Activated CD4-positive, alpha-beta memory T cell treated with anti-CD3 and anti-CD28 coated beads for 36 hours (primary cell): ENCODE measurements at regions not wholly inside any gene's neighbourhood (a gene's known extent, or its start where the extent isn't known, plus 50 kb on each side); places are given as distances from the start of the nearest gene placed in this dataset.

Experiments used
- CTCF ChIA-PET: fragments of 350-600 bp; sonication (Branson Sonifier 250); formaldehyde crosslinking; loops from one replicate; lab custom pipeline; 2021; ENCODE audit warnings: antibody characterized with exemption, inconsistent platforms; lab: Charles Lee
- POLR2A ChIA-PET: fragments of 350-600 bp; sonication (Branson Sonifier 250); formaldehyde crosslinking; loops from one replicate; lab custom pipeline; 2021; ENCODE audit warnings: antibody characterized with exemption; lab: Charles Lee
- DNase-seq: peaks from one replicate; pipeline ENCODE4 v3.0.0-alpha.2; 2020
- H3K27ac Mint-ChIP-seq: one replicate; pipeline ENCODE4 v1.8.0; 2021; ENCODE audit warnings: mixed read lengths
- H3K27me3 Mint-ChIP-seq: one replicate; pipeline ENCODE4 v1.8.0; 2021; ENCODE audit warnings: mixed read lengths
- H3K36me3 Mint-ChIP-seq: one replicate; pipeline ENCODE4 v1.8.0; 2021; ENCODE audit warnings: mixed read lengths
- H3K4me1 Mint-ChIP-seq: one replicate; pipeline ENCODE4 v1.8.0; 2021; ENCODE audit warnings: low read depth, mixed read lengths
- H3K4me3 Mint-ChIP-seq: one replicate; pipeline ENCODE4 v1.8.0; 2021; ENCODE audit warnings: mild to moderate bottlenecking, mixed read lengths
- H3K9me3 Mint-ChIP-seq: one replicate; pipeline ENCODE4 v1.8.0; 2021; ENCODE audit warnings: mixed read lengths
- intact Hi-C: fragments of 100-400 bp; cut with micrococcal nuclease; formaldehyde crosslinking; loops from one replicate; pipeline ENCODE4 v1.15.1; 2023

DNA sequence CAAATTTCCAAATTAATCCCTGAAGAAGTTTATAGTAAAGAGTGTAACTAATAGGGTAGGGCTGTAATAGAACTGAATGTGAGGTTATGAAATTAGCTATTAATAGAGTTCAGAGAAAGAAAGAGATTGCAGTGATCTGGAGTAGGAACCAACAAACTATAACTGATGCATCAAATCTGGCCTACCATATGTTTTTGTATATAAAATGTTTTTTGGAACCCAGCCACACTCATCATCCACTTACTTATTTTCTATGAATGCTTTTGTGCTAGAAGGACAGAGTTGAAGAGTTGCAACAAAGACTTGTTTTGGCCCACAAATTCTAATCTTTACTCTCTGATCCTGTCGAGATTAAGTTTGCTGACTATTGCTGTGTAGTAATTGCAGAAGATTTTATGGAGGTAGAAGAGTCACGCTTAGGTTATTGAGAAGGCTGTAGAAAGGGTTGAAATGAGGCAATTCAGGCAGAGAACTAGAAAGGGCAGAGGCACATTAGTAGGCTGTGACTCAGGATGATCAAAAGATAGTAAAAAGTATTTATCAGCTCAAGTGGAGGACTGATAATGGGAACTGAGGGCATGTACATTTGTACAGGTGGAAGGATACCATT lies 298.7 kb upstream of the EMCN start:
- Mint-ChIP-seq H3K9me3 (no peaks in the 10 kb centered on the region), H3K27ac (no peak overlapping the region), H3K4me1 (no peaks in the 10 kb centered on the region), H3K36me3 (no peaks in the 10 kb centered on the region), H3K27me3 (no peaks in the 10 kb centered on the region), H3K4me3 (no peak overlapping the region)
- intact Hi-C loops: no loop called here
- ChIA-PET CTCF (no interaction called here), POLR2A (no interaction called here)
- DNase-seq: no peak

DNA sequence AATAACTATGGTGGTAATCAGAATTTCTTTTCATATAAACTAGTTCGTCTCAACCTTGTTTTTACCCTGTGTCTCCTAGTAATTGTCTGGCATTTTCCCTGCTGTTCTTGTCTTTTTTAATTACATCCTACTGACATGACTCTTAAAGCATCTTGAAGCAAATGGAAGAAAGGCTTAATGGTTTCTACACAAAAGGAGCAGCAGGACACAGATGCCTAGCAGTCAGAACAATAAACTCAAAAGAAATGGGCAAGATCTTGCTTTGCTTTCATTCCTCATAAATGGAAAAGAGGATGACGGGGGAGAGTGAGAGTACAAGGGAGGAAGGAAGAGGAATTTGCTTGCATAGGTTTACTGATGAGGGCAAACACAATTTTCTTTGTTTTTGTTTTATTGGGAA lies 293.2 kb upstream of the EMCN start:
- CTCF ChIA-PET: no interaction called here
- Mint-ChIP-seq H3K27ac (no peak overlapping the region), H3K4me3 (no peak overlapping the region), H3K4me1 (no peaks in the 10 kb centered on the region), H3K36me3 (no peaks in the 10 kb centered on the region), H3K27me3 (no peaks in the 10 kb centered on the region), H3K9me3 (no peaks in the 10 kb centered on the region)
- DNase-seq: no peak
- intact Hi-C loops: loop anchor here (5.0 kb wide), 1 partner anchor 709 kb away; no protein-coding TSS in a partner anchor
- POLR2A ChIA-PET: no interaction called here

DNA sequence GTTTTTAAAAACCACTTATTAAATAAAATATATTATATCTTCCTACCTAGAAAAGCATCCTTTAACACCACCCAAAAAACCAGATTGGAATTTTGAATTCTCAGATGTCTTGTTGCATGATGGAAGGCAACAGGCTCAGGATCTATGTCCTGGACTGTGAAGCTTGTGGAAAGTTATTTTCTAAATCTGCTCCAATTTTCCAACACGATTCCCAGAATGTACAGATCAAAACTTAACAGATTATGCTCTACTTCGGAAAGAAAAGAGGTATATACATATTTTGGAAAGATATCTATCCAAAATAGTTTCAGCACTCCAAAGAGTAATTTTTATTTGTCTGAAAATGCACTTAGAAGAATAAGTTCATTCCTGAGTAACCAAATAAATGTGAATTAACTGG lies 291.7 kb upstream of the EMCN start:
- CTCF ChIA-PET: interaction anchor here (0.6 to 1.1 kb wide), 3 partner anchors 27 to 471 kb away, joined by 3 to 6 read pairs (median 4); no protein-coding TSS in a partner anchor
- POLR2A ChIA-PET: no interaction called here
- Mint-ChIP-seq H3K27ac (no peak overlapping the region), H3K9me3 (no peaks in the 10 kb centered on the region), H3K27me3 (no peaks in the 10 kb centered on the region), H3K36me3 (no peaks in the 10 kb centered on the region), H3K4me1 (no peaks in the 10 kb centered on the region), H3K4me3 (no peak overlapping the region)
- DNase-seq: no peak
- intact Hi-C loops: no loop called here

DNA sequence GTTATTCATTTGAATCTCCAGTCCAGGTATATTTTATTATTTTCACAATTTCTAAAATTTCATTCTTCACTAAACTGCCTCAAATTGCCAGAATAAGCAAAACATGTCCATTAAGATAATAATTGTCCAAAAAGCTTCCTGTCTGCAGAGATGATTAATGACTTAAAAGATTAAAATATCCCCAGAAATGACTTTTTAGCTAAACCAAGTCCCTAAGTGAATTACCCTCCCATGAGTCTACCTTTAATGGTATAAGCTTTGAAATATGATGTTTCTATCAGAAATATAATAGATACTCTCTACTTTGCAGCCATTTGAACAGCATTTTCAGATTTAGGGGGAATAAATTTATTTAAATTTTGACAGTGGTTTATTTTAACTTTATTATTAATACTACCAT lies 289.2 kb upstream of the EMCN start:
- ChIA-PET POLR2A (no interaction called here), CTCF (interaction anchor here (0.7 kb wide), 1 partner anchor 656 kb away, joined by 3 read pairs; no protein-coding TSS in a partner anchor)
- no peaks in the 10 kb centered on the region for H3K27me3 Mint-ChIP-seq
- no peak overlapping the region for H3K27ac Mint-ChIP-seq
- no peak for DNase-seq
- H3K36me3 Mint-ChIP-seq: no peaks in the 10 kb centered on the region
- no peak overlapping the region for H3K4me3 Mint-ChIP-seq
- intact Hi-C loops: no loop called here
- H3K9me3 Mint-ChIP-seq: peaks cover 6% of the 10 kb centered on the region
- no peaks in the 10 kb centered on the region for H3K4me1 Mint-ChIP-seq

DNA sequence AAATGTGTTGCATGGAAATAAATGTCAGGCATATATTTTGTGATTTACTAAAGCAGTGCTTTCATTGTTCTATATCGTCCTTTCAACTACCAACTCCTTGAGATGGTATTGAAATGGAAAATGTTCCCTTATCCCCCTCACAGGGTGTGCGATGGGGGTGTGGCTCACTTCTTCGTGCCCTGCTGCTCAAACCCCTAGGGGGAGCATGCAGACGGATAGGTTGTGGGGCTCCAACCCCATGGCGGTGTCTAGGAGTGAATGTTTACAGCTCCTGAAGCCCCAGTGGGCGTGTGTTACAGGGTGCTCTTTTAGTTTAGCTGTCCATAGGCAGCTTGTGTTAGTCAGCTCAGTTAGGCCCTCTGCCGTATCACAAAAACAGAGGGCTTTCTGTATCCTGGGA lies 287.7 kb upstream of the EMCN start:
- H3K9me3 Mint-ChIP-seq: peaks cover 6% of the 10 kb centered on the region
- no peak overlapping the region for H3K27ac Mint-ChIP-seq
- no peaks in the 10 kb centered on the region for H3K36me3 Mint-ChIP-seq
- intact Hi-C loops: no loop called here
- no peaks in the 10 kb centered on the region for H3K4me1 Mint-ChIP-seq
- ChIA-PET POLR2A (no interaction called here), CTCF (no interaction called here)
- DNase-seq: no peak
- H3K27me3 Mint-ChIP-seq: no peaks in the 10 kb centered on the region
- no peak overlapping the region for H3K4me3 Mint-ChIP-seq

DNA sequence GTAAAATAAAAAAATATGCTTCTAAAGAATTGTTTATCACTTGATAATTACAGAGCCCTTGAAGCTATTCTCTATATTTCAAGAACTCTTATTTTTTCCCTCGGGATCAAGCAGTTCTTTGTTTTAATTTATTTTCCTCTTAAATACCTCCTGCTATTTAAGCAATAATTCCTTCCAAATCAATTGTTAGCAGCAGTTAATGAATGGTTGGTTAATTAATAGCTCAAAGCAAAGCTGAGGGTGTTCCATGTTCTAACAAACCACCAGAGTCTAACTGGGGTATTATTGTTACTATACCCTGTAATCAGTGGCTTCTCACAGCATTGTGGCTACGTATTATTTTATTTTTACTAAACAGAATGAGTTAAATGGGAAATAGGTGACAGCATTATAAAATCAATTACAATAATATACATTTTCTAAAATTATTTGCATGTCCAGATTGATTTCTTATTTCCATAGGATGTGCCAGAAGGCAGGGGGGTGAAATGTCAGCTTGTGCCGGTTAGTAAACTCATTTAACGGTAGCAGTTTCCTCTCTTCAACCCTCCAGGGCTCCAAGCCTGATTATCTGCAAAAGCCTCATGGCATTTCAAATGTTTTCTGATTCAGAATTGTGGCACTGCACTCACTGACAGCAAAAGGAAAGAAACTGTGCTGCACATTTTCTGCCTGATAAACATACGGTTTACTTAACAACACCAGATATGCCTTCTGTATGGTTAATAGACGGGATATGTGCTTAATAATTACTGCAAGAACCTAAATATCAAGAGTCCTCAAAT lies 286.9 kb upstream of the EMCN start:
- no peaks in the 10 kb centered on the region for H3K36me3 Mint-ChIP-seq
- H3K27ac Mint-ChIP-seq: no peak overlapping the region
- no peak for DNase-seq
- intact Hi-C loops: no loop called here
- H3K27me3 Mint-ChIP-seq: no peaks in the 10 kb centered on the region
- CTCF ChIA-PET: no interaction called here
- no peak overlapping the region for H3K4me3 Mint-ChIP-seq
- no peaks in the 10 kb centered on the region for H3K4me1 Mint-ChIP-seq
- POLR2A ChIA-PET: no interaction called here
- peaks cover 6% of the 10 kb centered on the region for H3K9me3 Mint-ChIP-seq

DNA sequence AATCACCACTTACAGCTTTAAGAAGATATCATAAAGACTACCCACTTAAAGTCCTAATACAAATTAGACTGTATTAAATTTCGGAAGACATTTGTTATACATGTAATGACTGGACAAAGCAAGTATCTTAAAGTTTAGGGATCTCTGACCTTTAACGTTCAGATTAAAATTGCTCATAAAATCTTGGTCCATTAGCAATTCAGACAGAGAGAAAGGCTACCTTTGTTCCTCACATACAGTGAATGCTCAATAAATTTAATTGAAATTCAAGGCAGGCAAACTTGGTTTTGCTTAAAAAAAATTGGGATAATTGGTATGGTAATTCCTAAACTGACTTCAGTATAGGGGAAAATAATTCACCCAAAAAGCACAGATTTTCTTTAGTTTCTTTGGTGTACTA lies 285.9 kb upstream of the EMCN start:
- intact Hi-C loops: no loop called here
- no peak for DNase-seq
- H3K27ac Mint-ChIP-seq: no peak overlapping the region
- no peaks in the 10 kb centered on the region for H3K36me3 Mint-ChIP-seq
- ChIA-PET POLR2A (no interaction called here), CTCF (no interaction called here)
- H3K9me3 Mint-ChIP-seq: peaks cover 6% of the 10 kb centered on the region
- no peaks in the 10 kb centered on the region for H3K4me1 Mint-ChIP-seq
- H3K4me3 Mint-ChIP-seq: no peak overlapping the region
- no peaks in the 10 kb centered on the region for H3K27me3 Mint-ChIP-seq

DNA sequence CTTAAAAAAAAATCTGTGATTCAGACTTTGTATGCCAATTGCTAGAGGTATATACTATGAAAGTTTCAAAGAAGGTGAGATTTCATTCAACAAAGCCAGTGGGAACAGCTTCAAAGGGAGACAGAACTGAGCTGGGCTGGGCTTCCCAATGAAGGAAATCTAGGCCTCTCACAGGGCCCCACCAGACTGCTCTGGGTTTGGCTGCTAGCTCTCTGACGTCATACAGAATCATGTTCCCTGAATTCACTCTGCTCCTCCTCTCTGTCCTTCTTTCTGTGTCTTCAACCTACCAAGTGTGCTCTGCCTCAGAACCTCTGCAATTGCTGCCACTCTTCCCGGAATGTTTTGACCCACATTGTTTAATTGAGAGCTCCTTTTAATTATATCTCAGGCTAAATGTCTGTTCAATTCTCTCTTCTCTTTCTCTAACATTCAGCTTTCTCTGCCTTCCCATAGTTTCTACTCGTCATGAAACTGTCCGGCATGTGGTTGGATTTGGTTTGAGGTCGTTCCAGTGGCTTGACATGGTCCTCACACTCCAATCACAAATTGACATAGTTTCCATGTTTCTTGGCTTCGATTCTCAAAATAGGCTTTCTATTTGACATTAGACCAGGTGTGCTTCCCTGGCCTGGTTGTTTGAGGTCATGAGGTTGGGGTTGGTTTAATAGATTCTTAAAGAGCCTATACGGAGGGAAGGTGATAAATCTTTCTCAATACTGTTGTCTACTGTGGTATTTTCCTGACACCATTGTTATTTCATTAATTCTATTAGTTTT lies 282.1 kb upstream of the EMCN start:
- H3K9me3 Mint-ChIP-seq: peaks cover 6% of the 10 kb centered on the region
- H3K27ac Mint-ChIP-seq: no peak overlapping the region
- ChIA-PET POLR2A (no interaction called here), CTCF (no interaction called here)
- no peaks in the 10 kb centered on the region for H3K4me1 Mint-ChIP-seq
- intact Hi-C loops: no loop called here
- H3K4me3 Mint-ChIP-seq: no peak overlapping the region
- H3K36me3 Mint-ChIP-seq: no peaks in the 10 kb centered on the region
- no peak for DNase-seq
- no peaks in the 10 kb centered on the region for H3K27me3 Mint-ChIP-seq

DNA sequence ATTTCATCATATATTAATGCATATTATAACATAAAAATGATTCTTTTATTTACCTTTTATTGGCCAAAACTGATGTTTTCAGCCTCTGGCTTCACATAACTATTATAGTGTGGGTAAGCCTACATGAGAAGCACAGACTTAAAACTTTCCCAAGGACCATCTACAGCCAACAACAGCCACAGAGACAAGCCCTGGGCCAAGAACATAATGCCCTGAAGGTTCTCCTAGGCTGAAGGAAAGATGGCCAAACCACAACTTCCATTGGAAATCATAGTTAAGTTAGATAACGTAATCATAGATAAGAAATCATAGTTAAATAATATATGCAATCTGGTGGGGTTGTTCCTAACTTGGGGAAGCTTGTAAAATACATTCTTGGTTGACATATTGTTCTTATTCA lies 280.0 kb upstream of the EMCN start:
- Mint-ChIP-seq H3K4me1 (no peaks in the 10 kb centered on the region), H3K4me3 (no peak overlapping the region), H3K9me3 (peaks cover 6% of the 10 kb centered on the region), H3K27me3 (no peaks in the 10 kb centered on the region), H3K27ac (no peak overlapping the region), H3K36me3 (no peaks in the 10 kb centered on the region)
- CTCF ChIA-PET: no interaction called here
- POLR2A ChIA-PET: no interaction called here
- intact Hi-C loops: no loop called here
- no peak for DNase-seq

DNA sequence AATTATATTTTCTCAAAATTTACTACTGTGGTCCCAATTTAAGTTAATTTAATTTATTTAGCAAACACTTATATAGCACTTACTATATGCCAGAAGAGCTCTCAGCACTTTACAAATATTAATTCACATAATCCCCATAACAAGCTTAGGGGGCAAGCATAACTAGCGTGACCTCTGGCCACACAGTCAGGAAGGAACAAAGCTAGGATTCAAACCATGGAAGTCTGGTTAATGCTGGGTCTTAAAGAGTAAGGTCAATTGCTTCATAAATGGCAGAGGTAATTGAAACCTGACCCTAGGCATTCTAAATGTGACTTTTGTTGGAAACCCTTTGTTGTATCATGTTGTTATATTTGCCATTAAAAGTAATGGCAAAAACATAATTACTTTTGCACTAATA lies 279.5 kb upstream of the EMCN start:
- ChIA-PET POLR2A (no interaction called here), CTCF (no interaction called here)
- DNase-seq: no peak
- H3K4me3 Mint-ChIP-seq: no peak overlapping the region
- intact Hi-C loops: no loop called here
- H3K9me3 Mint-ChIP-seq: peaks cover 1% of the 10 kb centered on the region
- no peaks in the 10 kb centered on the region for H3K27me3 Mint-ChIP-seq
- no peaks in the 10 kb centered on the region for H3K4me1 Mint-ChIP-seq
- no peaks in the 10 kb centered on the region for H3K36me3 Mint-ChIP-seq
- H3K27ac Mint-ChIP-seq: no peak overlapping the region

DNA sequence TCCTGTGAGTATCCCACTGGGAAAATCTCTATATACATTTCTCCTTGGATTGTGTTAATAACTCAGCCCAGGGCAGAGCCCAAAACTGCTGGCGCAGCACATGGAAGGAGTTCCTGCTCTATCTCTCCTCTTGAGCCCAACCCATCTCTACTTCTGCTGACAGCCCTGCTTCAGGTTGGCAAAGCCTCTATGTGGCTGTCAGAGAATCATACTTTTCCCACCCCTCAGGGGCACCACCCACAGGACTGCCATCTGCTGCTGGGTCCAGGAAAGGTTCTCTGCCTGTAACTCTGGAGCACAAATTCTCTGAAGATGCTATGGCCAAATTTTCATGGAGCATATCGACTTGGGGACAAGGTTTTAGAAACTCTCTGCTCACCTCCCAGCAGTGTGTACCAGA lies 278.5 kb upstream of the EMCN start:
- ChIA-PET CTCF (no interaction called here), POLR2A (no interaction called here)
- H3K4me3 Mint-ChIP-seq: no peak overlapping the region
- no peaks in the 10 kb centered on the region for H3K27me3 Mint-ChIP-seq
- intact Hi-C loops: no loop called here
- DNase-seq: no peak
- H3K27ac Mint-ChIP-seq: no peak overlapping the region
- no peaks in the 10 kb centered on the region for H3K36me3 Mint-ChIP-seq
- no peaks in the 10 kb centered on the region for H3K4me1 Mint-ChIP-seq
- no peaks in the 10 kb centered on the region for H3K9me3 Mint-ChIP-seq

DNA sequence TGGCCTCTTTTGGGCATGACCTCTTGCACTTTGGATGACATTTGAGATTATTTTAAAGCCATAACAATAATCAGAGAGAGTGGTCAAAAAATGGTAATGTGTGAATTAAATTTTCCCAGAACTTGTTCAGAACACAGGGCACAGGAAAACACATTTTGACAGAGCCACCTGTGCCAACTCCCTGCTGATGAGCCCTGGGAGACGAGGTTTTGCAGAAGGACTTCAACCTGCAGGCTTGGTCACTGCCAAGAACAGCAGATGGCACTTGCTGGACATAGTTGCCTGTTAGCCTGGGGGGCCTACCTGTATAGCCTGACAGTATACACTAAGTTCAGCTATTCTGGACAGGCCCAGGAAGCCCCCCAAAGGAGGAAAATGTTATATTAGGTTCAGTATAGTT lies 277.8 kb upstream of the EMCN start:
- intact Hi-C loops: no loop called here
- Mint-ChIP-seq H3K4me3 (no peak overlapping the region), H3K36me3 (no peaks in the 10 kb centered on the region), H3K27me3 (no peaks in the 10 kb centered on the region), H3K9me3 (no peaks in the 10 kb centered on the region), H3K4me1 (no peaks in the 10 kb centered on the region), H3K27ac (no peak overlapping the region)
- no peak for DNase-seq
- ChIA-PET POLR2A (no interaction called here), CTCF (no interaction called here)
